Stimulated activated CD4-positive, alpha-beta T cell treated with anti-CD3 and anti-CD28 coated beads, Interleukin-2, amount 100 ng/mL, for 24 hours (primary cell): ENCODE measurements at regions not wholly inside any gene's neighbourhood (a gene's known extent, or its start where the extent isn't known, plus 50 kb on each side); places are given as distances from the start of the nearest gene placed in this dataset.

Experiments used
- DNase-seq, 2 donors: peaks; one replicate each; pipeline ENCODE4 v3.0.0-alpha.2; 2020

- DNase-seq = no peak
Observed at GRCh38 chrX:10021461-10022272, 54.5 kb downstream of the CLDN34 start.

- DNase-seq = no peak
Observed at GRCh38 chrX:10022273-10022541, 55.0 kb downstream of the CLDN34 start.

GRCh38 chrX:10022580-10023245, 55.6 kb downstream of the CLDN34 start:
- DNase-seq = no peak

GRCh38 chrX:10023821-10024220, 56.7 kb downstream of the CLDN34 start:
- no peak for DNase-seq

- DNase-seq = no peak
Observed at GRCh38 chrX:10025742-10026493, 58.8 kb downstream of the CLDN34 start.

GRCh38 chrX:10028283-10029104, 61.3 kb downstream of the CLDN34 start:
- DNase-seq = no peak

GRCh38 chrX:10030570-10030969, 63.4 kb downstream of the CLDN34 start:
- DNase-seq = no peak

GRCh38 chrX:10031746-10032145, 64.6 kb downstream of the CLDN34 start:
- DNase-seq = no peak

GRCh38 chrX:10032147-10032546, 65.0 kb downstream of the CLDN34 start:
- no peak for DNase-seq

- DNase-seq = no peak
Observed at GRCh38 chrX:10033375-10034007, 66.3 kb downstream of the CLDN34 start.

GRCh38 chrX:10034740-10035260, 67.6 kb downstream of the CLDN34 start:
- no peak for DNase-seq

GRCh38 chrX:10038585-10038984, 71.4 kb downstream of the CLDN34 start:
- no peak for DNase-seq

GRCh38 chrX:10039821-10040793, 72.9 kb downstream of the CLDN34 start:
- no peak for DNase-seq

GRCh38 chrX:10040961-10041360, 73.8 kb downstream of the CLDN34 start:
- no peak for DNase-seq

- DNase-seq = no peak
Observed at GRCh38 chrX:10041383-10041782, 74.2 kb downstream of the CLDN34 start.

GRCh38 chrX:10042055-10042454, 74.9 kb downstream of the CLDN34 start:
- no peak for DNase-seq

- DNase-seq = no peak
Observed at GRCh38 chrX:10043386-10043785, 76.2 kb downstream of the CLDN34 start.

- DNase-seq = no peak
Observed at GRCh38 chrX:10044021-10044420, 76.9 kb downstream of the CLDN34 start.

GRCh38 chrX:10045327-10046000, 78.3 kb downstream of the CLDN34 start:
- DNase-seq = no peak

- DNase-seq = no peak
Observed at GRCh38 chrX:10047133-10047532, 80.0 kb downstream of the CLDN34 start.
